ENCODE measurements at regions not wholly inside any gene's neighbourhood (a gene's known extent, or its start where the extent isn't known, plus 50 kb on each side); places are given as distances from the start of the nearest gene placed in this dataset.
"Not testable (repeated sequence)": the region's sequence is repeated elsewhere in the genome, so short reads cannot be mapped to it uniquely, and the experiment has no call there.

DNA sequence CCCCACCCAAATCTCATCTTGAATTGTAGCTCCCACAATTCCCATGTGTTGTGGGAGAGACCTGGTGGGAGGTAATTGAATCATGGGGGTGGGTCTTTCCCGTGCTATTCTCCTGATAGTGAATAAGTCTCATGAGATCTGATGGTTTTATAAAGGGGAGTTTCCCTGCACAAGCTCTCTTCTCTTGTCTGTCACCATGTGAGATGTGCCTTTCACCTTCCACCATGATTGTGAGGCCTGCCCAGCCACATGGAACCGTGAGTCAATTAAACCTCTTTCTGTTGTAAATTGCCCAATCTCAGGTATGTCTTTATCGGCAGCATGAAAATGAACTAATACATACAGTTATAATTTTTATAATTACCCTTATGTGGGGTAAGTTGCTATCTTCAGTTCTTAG, 952.3 kb upstream of the PCDH20 start:
- TF ChIP-seq, protein P1, sequence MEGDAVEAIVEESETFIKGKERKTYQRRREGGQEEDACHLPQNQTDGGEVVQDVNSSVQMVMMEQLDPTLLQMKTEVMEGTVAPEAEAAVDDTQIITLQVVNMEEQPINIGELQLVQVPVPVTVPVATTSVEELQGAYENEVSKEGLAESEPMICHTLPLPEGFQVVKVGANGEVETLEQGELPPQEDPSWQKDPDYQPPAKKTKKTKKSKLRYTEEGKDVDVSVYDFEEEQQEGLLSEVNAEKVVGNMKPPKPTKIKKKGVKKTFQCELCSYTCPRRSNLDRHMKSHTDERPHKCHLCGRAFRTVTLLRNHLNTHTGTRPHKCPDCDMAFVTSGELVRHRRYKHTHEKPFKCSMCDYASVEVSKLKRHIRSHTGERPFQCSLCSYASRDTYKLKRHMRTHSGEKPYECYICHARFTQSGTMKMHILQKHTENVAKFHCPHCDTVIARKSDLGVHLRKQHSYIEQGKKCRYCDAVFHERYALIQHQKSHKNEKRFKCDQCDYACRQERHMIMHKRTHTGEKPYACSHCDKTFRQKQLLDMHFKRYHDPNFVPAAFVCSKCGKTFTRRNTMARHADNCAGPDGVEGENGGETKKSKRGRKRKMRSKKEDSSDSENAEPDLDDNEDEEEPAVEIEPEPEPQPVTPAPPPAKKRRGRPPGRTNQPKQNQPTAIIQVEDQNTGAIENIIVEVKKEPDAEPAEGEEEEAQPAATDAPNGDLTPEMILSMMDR (IDR thresholded peaks at IDR 0.05), result not testable (repeated sequence)
- TF ChIP-seq POLR2A (IDR thresholded peaks at IDR 0.05; ENCODE audit: low read depth), result not testable (repeated sequence)

All from esophagus muscularis mucosa (tissue), 3 donors.